Panc1 (cell line): ENCODE measurements at regions not wholly inside any gene's neighbourhood (a gene's known extent, or its start where the extent isn't known, plus 50 kb on each side); places are given as distances from the start of the nearest gene placed in this dataset.

Experiments used
- ATAC-seq: fragments of 200-7000 bp; cut with Tn5 transposase; 2 replicates; pipeline ENCODE4 v1.9.1; 2020; ENCODE audit warnings: mild to moderate bottlenecking, moderate library complexity
- BruUV-seq: library from RNA; stranded (reverse); fragments of 400-500 nt; replicated peaks from 2 replicates; lab custom pipeline; 2021; lab: Mats Ljungman, UMichigan
- CTCF ChIA-PET: fragments of 300-600 bp; sonication (Branson Sonifier 250); formaldehyde crosslinking; loops from one replicate; lab custom pipeline; 2022; ENCODE audit warnings: antibody characterized with exemption; lab: Charles Lee
- POLR2A ChIA-PET: fragments of 300-600 bp; sonication (Branson Sonifier 250); formaldehyde crosslinking; loops from one replicate; lab custom pipeline; 2022; ENCODE audit warnings: antibody characterized with exemption; lab: Charles Lee
- DNase-seq: peaks from one replicate; pipeline ENCODE4 v3.0.0-alpha.2; 2010; ENCODE audit warnings: low read depth, low spot score
- H3K27ac ChIP-seq: 2 replicates; pipeline ENCODE4 v1.5.1; 2011; ENCODE audit warnings: mild to moderate bottlenecking, low read length, inconsistent platforms
- H3K27me3 ChIP-seq: fragments of 200-500 bp; sonication (Bioruptor generic); 2 replicates; pipeline ENCODE4 v1.6.0; 2014; ENCODE audit warnings: low read length, inconsistent platforms; ENCODE audit not compliant: control insufficient read depth, insufficient read depth
- H3K36me3 ChIP-seq: fragments of 200-500 bp; sonication (Bioruptor generic); 2 replicates; pipeline ENCODE4 v1.5.1; 2014; ENCODE audit warnings: inconsistent platforms, mild to moderate bottlenecking, low read length, moderate library complexity; ENCODE audit not compliant: control insufficient read depth, insufficient read depth
- H3K4me1 ChIP-seq: 2 replicates; pipeline ENCODE4 v1.5.1; 2011; ENCODE audit warnings: inconsistent platforms, mild to moderate bottlenecking, low read length, moderate library complexity; ENCODE audit not compliant: control insufficient read depth, insufficient read depth
- H3K4me3 ChIP-seq, 2 experiments: 2 replicates each; pipeline ENCODE4 v1.5.1; 2011 to 2012; ENCODE audit warnings: low read depth in 2 of 2, low read length in 2 of 2, mild to moderate bottlenecking in 2 of 2, inconsistent platforms in 1 of 2, moderate library complexity in 1 of 2
- H3K9me3 ChIP-seq: fragments of 200-500 bp; sonication (Bioruptor generic); 2 replicates; pipeline ENCODE4 v1.5.1; 2014; ENCODE audit warnings: low read depth, mild to moderate bottlenecking, inconsistent platforms, low read length, moderate library complexity; ENCODE audit not compliant: control insufficient read depth, insufficient read depth
- POLR2AphosphoS5 ChIP-seq: IDR thresholded peaks from 2 replicates; pipeline ENCODE4 v1.6.1; 2012; ENCODE audit warnings: mild to moderate bottlenecking, low read depth, low read length, moderate library complexity
- SIN3A ChIP-seq: IDR thresholded peaks from 2 replicates; pipeline ENCODE4 v1.6.1; 2012; ENCODE audit warnings: low read depth, mild to moderate bottlenecking, low read length, moderate library complexity, borderline replicate concordance; ENCODE audit not compliant: insufficient read depth
- TCF7L2 ChIP-seq: IDR thresholded peaks from 2 replicates; pipeline ENCODE4 v1.6.1; 2011; ENCODE audit warnings: mild to moderate bottlenecking, low read depth, low read length, inconsistent platforms
- in situ Hi-C: cut with HindIII; loops from 2 replicates; pipeline ENCODE4 v1.10.0; 2016; ENCODE audit warnings: low sequenced_read_pairs, low pct_unique_long_range_greater_than_20kb
- intact Hi-C: fragments of 100-400 bp; cut with micrococcal nuclease; formaldehyde crosslinking; loops from one replicate; pipeline ENCODE4 v1.10.0; 2022; ENCODE audit not compliant: unreplicated experiment
- TF ChIP-seq, protein P1 (sequence below), 2 experiments: IDR thresholded peaks; 2 replicates each; pipeline ENCODE4 v1.6.1; 2011 to 2012; ENCODE audit warnings: low read depth in 2 of 2, control low read depth in 1 of 2, low read length in 1 of 2, mild to moderate bottlenecking in 1 of 2, moderate library complexity in 1 of 2; ENCODE audit not compliant: insufficient read depth in 1 of 2
- TF ChIP-seq, protein P2 (sequence below): fragments of 450-650 bp; IDR thresholded peaks from 2 replicates; pipeline ENCODE4 v1.5.1; 2017; ENCODE audit warnings: mild to moderate bottlenecking

DNA sequence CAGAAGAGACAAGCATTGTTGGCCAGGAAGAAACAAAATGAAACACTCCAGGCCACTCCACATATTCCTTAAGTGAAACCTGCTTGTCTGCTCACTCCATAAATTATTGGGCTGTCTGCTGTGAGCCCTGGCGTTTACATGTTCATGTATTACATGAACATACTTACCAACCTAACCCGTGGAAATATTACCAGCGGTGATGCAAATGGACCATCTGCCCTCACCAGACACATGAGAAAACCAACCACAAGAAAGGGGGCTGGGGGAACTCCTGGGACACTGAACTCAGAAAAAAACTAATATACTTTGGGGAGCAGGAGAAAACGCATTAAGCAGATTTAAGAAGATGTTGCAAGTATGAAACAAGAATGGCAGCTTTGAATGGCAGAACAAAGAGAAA lies 731.2 kb upstream of the IGFBP3 start:
- no peaks in the 10 kb centered on the region for H3K36me3 ChIP-seq
- intact Hi-C loops (no loop called here), in situ Hi-C loops (no loop called here)
- H3K9me3 ChIP-seq = no peaks in the 10 kb centered on the region
- H3K27me3 ChIP-seq = no peaks in the 10 kb centered on the region
- TF ChIP-seq POLR2AphosphoS5 (no peak), TCF7L2 (no peak)
- DNase-seq = no peak
- no peak overlapping the region for H3K27ac ChIP-seq
- H3K4me1 ChIP-seq = no peaks in the 10 kb centered on the region
- BruUV-seq = no TSS peak
- ChIA-PET POLR2A (no interaction called here), CTCF (no interaction called here)
- no peak overlapping the region for H3K4me3 ChIP-seq
- no peak for ATAC-seq

DNA sequence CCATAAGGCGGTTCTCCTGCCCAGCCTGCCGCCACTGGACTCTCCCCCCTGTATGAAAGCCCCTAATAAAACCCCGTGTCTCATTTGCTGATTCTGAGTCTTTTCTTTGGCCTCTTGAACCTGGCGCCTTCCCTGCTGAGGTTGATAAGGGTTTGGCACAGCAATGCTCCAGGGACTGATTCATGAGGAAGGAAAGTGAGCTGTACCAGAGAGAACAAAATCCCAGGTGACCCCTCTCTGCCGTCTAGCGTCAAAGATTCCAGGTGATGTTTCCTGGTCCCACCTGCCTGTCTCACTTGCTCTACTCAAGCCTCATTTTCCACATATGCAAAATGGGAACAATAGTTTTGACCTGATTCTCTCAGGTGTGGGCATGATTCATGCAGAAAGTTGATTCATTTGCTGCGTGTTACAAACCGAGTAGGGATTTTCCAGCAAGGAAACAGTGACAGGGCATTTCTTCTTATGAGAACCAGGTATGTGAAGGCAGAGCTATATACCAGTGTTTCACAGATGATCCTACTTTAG lies 730.6 kb upstream of the IGFBP3 start:
- Histone ChIP-seq H3K27me3 (no peaks in the 10 kb centered on the region), H3K27ac (no peak overlapping the region), H3K9me3 (no peaks in the 10 kb centered on the region), H3K4me3 (no peak overlapping the region), H3K4me1 (no peaks in the 10 kb centered on the region), H3K36me3 (no peaks in the 10 kb centered on the region)
- POLR2A ChIA-PET = no interaction called here
- no peak for TF ChIP-seq TCF7L2
- TF ChIP-seq, protein P1, sequence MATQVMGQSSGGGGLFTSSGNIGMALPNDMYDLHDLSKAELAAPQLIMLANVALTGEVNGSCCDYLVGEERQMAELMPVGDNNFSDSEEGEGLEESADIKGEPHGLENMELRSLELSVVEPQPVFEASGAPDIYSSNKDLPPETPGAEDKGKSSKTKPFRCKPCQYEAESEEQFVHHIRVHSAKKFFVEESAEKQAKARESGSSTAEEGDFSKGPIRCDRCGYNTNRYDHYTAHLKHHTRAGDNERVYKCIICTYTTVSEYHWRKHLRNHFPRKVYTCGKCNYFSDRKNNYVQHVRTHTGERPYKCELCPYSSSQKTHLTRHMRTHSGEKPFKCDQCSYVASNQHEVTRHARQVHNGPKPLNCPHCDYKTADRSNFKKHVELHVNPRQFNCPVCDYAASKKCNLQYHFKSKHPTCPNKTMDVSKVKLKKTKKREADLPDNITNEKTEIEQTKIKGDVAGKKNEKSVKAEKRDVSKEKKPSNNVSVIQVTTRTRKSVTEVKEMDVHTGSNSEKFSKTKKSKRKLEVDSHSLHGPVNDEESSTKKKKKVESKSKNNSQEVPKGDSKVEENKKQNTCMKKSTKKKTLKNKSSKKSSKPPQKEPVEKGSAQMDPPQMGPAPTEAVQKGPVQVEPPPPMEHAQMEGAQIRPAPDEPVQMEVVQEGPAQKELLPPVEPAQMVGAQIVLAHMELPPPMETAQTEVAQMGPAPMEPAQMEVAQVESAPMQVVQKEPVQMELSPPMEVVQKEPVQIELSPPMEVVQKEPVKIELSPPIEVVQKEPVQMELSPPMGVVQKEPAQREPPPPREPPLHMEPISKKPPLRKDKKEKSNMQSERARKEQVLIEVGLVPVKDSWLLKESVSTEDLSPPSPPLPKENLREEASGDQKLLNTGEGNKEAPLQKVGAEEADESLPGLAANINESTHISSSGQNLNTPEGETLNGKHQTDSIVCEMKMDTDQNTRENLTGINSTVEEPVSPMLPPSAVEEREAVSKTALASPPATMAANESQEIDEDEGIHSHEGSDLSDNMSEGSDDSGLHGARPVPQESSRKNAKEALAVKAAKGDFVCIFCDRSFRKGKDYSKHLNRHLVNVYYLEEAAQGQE (IDR thresholded peaks at IDR 0.05; ENCODE audit: insufficient read depth in 1 of 2, low read depth in 2 of 2, low read length in 1 of 2) = no peak
- TF ChIP-seq, protein P2, sequence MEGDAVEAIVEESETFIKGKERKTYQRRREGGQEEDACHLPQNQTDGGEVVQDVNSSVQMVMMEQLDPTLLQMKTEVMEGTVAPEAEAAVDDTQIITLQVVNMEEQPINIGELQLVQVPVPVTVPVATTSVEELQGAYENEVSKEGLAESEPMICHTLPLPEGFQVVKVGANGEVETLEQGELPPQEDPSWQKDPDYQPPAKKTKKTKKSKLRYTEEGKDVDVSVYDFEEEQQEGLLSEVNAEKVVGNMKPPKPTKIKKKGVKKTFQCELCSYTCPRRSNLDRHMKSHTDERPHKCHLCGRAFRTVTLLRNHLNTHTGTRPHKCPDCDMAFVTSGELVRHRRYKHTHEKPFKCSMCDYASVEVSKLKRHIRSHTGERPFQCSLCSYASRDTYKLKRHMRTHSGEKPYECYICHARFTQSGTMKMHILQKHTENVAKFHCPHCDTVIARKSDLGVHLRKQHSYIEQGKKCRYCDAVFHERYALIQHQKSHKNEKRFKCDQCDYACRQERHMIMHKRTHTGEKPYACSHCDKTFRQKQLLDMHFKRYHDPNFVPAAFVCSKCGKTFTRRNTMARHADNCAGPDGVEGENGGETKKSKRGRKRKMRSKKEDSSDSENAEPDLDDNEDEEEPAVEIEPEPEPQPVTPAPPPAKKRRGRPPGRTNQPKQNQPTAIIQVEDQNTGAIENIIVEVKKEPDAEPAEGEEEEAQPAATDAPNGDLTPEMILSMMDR = no peak
- no peak for TF ChIP-seq POLR2AphosphoS5
- TF ChIP-seq SIN3A = no peak
- CTCF ChIA-PET = no interaction called here
- in situ Hi-C loops = no loop called here
- ATAC-seq = no peak
- intact Hi-C loops = no loop called here
- DNase-seq = no peak
- no TSS peak for BruUV-seq

DNA sequence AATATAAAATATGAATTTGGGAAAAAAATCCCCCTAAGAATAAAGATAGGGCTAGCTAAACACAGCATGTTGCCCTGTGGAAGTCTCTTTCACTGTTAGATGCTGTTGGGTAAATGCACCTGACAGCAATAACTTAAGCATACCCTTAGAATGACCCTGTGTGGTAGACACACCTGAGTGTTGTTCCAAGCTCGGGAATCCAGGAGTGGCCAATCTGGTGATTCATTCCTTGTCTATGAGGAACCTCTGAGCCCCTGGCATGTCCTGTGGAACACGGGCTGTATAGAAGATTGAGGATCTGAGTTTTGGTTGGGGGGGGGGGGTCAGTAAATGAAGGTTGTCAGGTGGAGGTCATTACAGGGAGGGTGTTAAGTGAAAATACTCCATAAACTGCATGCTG lies 730.0 kb upstream of the IGFBP3 start:
- intact Hi-C loops (no loop called here), in situ Hi-C loops (no loop called here)
- CTCF ChIA-PET = no interaction called here
- Histone ChIP-seq H3K27ac (no peak overlapping the region), H3K27me3 (no peaks in the 10 kb centered on the region), H3K4me3 (no peak overlapping the region), H3K9me3 (no peaks in the 10 kb centered on the region), H3K4me1 (no peaks in the 10 kb centered on the region), H3K36me3 (no peaks in the 10 kb centered on the region)
- ATAC-seq (no peak), DNase-seq (no peak)
- no TSS peak for BruUV-seq
- TF ChIP-seq, protein P1 (IDR thresholded peaks at IDR 0.05; ENCODE audit: insufficient read depth in 1 of 2, low read depth in 2 of 2, low read length in 1 of 2) = no peak
- TF ChIP-seq POLR2AphosphoS5 (no peak), TCF7L2 (no peak)
- TF ChIP-seq, protein P2 = no peak
- POLR2A ChIA-PET = interaction anchor here (0.6 kb wide), 1 partner anchor 601 kb away, joined by 3 read pairs; no protein-coding TSS in a partner anchor
